Ovary (tissue), 3 donors: ENCODE measurements at regions not wholly inside any gene's neighbourhood (a gene's known extent, or its start where the extent isn't known, plus 50 kb on each side); places are given as distances from the start of the nearest gene placed in this dataset.

ENCODE experiments used
- POLR2A ChIP-seq: fragments of 450-650 bp; IDR thresholded peaks from one replicate; pipeline ENCODE4 v1.6.1; 2017; ENCODE audit warnings: antibody characterized with exemption, mild to moderate bottlenecking, moderate library complexity
- TF ChIP-seq, protein P1 (sequence below), 3 donors: fragments of 450-650 bp in 2 of 3; fragments of 200-600 bp in 1 of 3; IDR thresholded peaks; one replicate each; pipeline versions ENCODE4 v1.5.1 to v1.8.0; 2016 to 2022; ENCODE audit warnings: antibody characterized with exemption in 3 of 3, mild to moderate bottlenecking in 1 of 3
- donor health status: DM: no; HTN: no; CAD: no.

DNA sequence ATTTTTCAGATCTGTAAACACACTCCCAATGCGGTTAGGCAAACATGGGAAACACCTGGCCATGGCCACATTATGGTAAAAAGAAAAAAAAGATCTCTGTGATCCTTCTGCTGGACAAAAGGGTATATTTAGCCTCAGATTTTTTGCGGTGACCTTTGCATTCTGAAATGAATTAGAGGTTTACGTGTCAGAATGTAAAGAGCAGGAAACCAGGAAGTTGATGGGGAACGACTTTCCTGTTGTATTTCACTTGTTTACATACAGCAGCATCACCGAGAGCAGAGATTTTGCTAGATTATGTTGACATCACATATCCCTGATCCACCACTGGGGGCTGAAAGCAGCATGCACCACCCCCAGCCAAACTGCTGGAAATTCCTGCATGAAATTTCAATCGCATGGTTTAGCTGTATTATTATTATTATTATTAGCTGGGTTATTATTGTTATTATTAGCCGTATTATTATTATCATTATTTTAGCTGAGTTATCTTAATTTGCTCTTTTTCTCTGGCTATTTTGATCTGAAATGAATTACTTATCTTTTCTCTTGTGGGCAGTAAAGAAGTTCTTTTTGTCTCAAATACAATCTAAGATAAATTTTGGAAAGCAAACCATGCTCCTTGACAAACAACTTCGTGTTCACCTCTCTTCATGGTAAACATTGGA is 189.4 kb downstream of the ZFP64 start:
- no peak for TF ChIP-seq POLR2A
- TF ChIP-seq, protein P1, sequence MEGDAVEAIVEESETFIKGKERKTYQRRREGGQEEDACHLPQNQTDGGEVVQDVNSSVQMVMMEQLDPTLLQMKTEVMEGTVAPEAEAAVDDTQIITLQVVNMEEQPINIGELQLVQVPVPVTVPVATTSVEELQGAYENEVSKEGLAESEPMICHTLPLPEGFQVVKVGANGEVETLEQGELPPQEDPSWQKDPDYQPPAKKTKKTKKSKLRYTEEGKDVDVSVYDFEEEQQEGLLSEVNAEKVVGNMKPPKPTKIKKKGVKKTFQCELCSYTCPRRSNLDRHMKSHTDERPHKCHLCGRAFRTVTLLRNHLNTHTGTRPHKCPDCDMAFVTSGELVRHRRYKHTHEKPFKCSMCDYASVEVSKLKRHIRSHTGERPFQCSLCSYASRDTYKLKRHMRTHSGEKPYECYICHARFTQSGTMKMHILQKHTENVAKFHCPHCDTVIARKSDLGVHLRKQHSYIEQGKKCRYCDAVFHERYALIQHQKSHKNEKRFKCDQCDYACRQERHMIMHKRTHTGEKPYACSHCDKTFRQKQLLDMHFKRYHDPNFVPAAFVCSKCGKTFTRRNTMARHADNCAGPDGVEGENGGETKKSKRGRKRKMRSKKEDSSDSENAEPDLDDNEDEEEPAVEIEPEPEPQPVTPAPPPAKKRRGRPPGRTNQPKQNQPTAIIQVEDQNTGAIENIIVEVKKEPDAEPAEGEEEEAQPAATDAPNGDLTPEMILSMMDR (IDR thresholded peaks at IDR 0.05): no peak
